Right atrium auricular region (tissue), 2 donors: ENCODE measurements at regions not wholly inside any gene's neighbourhood (a gene's known extent, or its start where the extent isn't known, plus 50 kb on each side); places are given as distances from the start of the nearest gene placed in this dataset.

Experiments
- DNase-seq: peaks from one replicate; pipeline ENCODE4 v3.0.0-alpha.2; 2019; ENCODE audit warnings: low spot score
- H3K27ac ChIP-seq, 2 donors: fragments of 200-600 bp; sonication (generic); 1 replicate in 1 of 2; 2 replicates in 1 of 2; pipeline ENCODE4 v1.5.1; 2016 to 2019
- H3K27me3 ChIP-seq, 2 donors: fragments of 200-600 bp; sonication (generic); one replicate each; pipeline versions ENCODE4 v1.5.1 to v1.6.0; 2017 to 2019
- H3K36me3 ChIP-seq: fragments of 200-600 bp; sonication (generic); one replicate; pipeline ENCODE4 v1.5.1; 2016
- H3K4me1 ChIP-seq, 2 donors: fragments of 200-600 bp; sonication (generic); one replicate each; pipeline versions ENCODE4 v1.5.1 to v1.6.0; 2017 to 2019
- H3K4me3 ChIP-seq, 2 donors: fragments of 200-600 bp; sonication (generic); 1 replicate in 1 of 2; 2 replicates in 1 of 2; pipeline ENCODE4 v1.5.1; 2017 to 2019; ENCODE audit warnings: mild to moderate bottlenecking in 1 of 2, moderate library complexity in 1 of 2
- H3K9me3 ChIP-seq, 2 donors: fragments of 200-600 bp; sonication (generic); one replicate each; pipeline ENCODE4 v1.5.1; 2019
- CTCF ChIP-seq, 2 donors: fragments of 200-600 bp; sonication (generic); IDR thresholded peaks; one replicate each; pipeline ENCODE4 v1.5.1; 2019; ENCODE audit warnings: antibody characterized with exemption in 2 of 2

- DNase-seq: no peak
Measured at GRCh38 chr7:25558605-25559004, 330.3 kb upstream of the NPVF start.

GRCh38 chr7:25559581-25560367 lies 331.5 kb upstream of the NPVF start:
- peaks cover 0 to 5% of the 10 kb centered on the region in 2 donors for H3K9me3 ChIP-seq
- H3K36me3 ChIP-seq: no peaks in the 10 kb centered on the region
- DNase-seq: no peak
- no peak overlapping the region for H3K27ac ChIP-seq
- H3K4me3 ChIP-seq: no peak overlapping the region
- H3K27me3 ChIP-seq: no peaks in the 10 kb centered on the region
- TF ChIP-seq CTCF (IDR thresholded peaks at IDR 0.05): no peak
- no peaks in the 10 kb centered on the region for H3K4me1 ChIP-seq

More at GRCh38 chr7:25558605-25559004, 330.3 kb upstream of the NPVF start:
- H3K9me3 ChIP-seq: peaks cover 0 to 5% of the 10 kb centered on the region in 2 donors
- TF ChIP-seq CTCF (IDR thresholded peaks at IDR 0.05): no peak
- H3K4me1 ChIP-seq: no peaks in the 10 kb centered on the region
- no peaks in the 10 kb centered on the region for H3K36me3 ChIP-seq
- H3K27ac ChIP-seq: no peak overlapping the region
- no peaks in the 10 kb centered on the region for H3K27me3 ChIP-seq
- H3K4me3 ChIP-seq: no peak overlapping the region

GRCh38 chr7:25562673-25563182 lies 334.4 kb upstream of the NPVF start:
- Histone ChIP-seq H3K4me3 (no peak overlapping the region), H3K27ac (no peak overlapping the region), H3K4me1 (peaks cover 0 to 10% of the 10 kb centered on the region in 2 donors), H3K27me3 (no peaks in the 10 kb centered on the region), H3K9me3 (peaks cover 0 to 5% of the 10 kb centered on the region in 2 donors), H3K36me3 (no peaks in the 10 kb centered on the region)
- TF ChIP-seq CTCF (IDR thresholded peaks at IDR 0.05): no peak
- no peak for DNase-seq

GRCh38 chr7:25565002-25565401 lies 336.7 kb upstream of the NPVF start:
- no peak for DNase-seq
- Histone ChIP-seq H3K27ac (no peak overlapping the region), H3K4me3 (no peak overlapping the region)

GRCh38 chr7:25565949-25566348 lies 337.7 kb upstream of the NPVF start:
- Histone ChIP-seq H3K9me3 (no peaks in the 10 kb centered on the region), H3K27ac (no peak overlapping the region), H3K4me3 (no peak overlapping the region), H3K4me1 (peaks cover 0 to 10% of the 10 kb centered on the region in 2 donors), H3K27me3 (no peaks in the 10 kb centered on the region), H3K36me3 (no peaks in the 10 kb centered on the region)
- DNase-seq: peak; percentile 82
- peak; percentile 98 to 99 for TF ChIP-seq CTCF (IDR thresholded peaks at IDR 0.05)

More at GRCh38 chr7:25565002-25565401, 336.7 kb upstream of the NPVF start:
- Histone ChIP-seq H3K36me3 (no peaks in the 10 kb centered on the region), H3K9me3 (no peaks in the 10 kb centered on the region), H3K27me3 (no peaks in the 10 kb centered on the region), H3K4me1 (peaks cover 0 to 10% of the 10 kb centered on the region in 2 donors)
- no peak for TF ChIP-seq CTCF (IDR thresholded peaks at IDR 0.05)
